GM18511 (cell line): ENCODE measurements at regions not wholly inside any gene's neighbourhood (a gene's known extent, or its start where the extent isn't known, plus 50 kb on each side); places are given as distances from the start of the nearest gene placed in this dataset.
"Not testable (repeated sequence)": the region's sequence is repeated elsewhere in the genome, so short reads cannot be mapped to it uniquely, and the experiment has no call there.

ENCODE experiments used
- ATAC-seq: cut with Tn5 transposase; IDR thresholded peaks from one replicate; pipeline ENCODE4 v1.9.1; 2021; ENCODE audit warnings: mild to moderate bottlenecking, moderate library complexity; ENCODE audit not compliant: unreplicated experiment

DNA sequence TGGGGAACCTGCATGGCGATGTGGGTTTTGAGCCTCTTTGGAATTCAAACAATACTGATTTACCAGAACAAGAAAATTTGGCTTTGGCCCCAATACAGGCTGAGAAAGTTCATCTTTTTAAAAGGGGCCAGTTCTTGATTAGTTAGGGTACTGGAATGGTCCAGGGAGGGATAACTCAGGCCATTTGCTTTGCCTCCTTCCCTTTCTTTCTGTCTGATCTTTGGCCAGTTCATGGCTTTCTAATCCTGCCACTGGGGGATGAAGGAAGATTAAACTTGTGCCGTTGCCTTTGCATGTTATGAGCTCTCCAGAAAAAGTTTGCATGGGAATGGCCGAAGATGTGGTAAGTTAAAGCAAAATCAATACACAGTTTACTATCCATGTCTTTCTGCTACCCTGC is 78.4 kb downstream of the ADAMTS15 start:
- no peak for ATAC-seq

DNA sequence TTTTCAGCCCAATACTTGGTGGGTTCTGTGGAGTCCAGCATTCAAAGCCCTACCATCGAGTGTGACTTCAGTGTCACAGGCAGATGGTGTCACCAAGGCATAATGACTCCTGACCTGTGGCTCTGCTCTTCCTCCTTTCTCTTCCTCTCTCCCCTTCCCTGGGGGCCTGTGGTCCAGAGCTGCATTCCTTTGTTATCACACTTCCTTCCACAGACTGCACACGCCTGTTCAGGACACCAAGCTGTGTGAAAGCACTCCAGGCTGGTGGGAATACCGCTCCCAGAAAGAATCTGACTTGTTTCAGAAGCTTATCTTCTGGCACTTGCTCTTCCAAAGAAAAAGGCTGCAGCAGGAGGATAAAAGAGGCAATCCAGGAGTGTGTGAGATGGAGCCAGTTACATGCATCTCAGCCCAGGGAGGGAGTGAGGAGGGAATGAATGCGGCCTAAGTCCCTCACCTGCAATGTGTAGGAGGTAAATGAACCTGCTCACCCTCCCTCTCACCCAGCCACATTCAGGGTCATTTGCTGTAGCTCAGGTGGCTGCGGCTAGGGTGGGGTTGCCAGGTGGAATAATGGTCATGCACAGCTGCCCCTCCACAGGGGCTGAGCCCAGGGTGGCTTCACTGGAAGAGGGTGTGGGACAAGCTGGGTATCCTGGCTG is 79.3 kb downstream of the ADAMTS15 start:
- no peak for ATAC-seq

DNA sequence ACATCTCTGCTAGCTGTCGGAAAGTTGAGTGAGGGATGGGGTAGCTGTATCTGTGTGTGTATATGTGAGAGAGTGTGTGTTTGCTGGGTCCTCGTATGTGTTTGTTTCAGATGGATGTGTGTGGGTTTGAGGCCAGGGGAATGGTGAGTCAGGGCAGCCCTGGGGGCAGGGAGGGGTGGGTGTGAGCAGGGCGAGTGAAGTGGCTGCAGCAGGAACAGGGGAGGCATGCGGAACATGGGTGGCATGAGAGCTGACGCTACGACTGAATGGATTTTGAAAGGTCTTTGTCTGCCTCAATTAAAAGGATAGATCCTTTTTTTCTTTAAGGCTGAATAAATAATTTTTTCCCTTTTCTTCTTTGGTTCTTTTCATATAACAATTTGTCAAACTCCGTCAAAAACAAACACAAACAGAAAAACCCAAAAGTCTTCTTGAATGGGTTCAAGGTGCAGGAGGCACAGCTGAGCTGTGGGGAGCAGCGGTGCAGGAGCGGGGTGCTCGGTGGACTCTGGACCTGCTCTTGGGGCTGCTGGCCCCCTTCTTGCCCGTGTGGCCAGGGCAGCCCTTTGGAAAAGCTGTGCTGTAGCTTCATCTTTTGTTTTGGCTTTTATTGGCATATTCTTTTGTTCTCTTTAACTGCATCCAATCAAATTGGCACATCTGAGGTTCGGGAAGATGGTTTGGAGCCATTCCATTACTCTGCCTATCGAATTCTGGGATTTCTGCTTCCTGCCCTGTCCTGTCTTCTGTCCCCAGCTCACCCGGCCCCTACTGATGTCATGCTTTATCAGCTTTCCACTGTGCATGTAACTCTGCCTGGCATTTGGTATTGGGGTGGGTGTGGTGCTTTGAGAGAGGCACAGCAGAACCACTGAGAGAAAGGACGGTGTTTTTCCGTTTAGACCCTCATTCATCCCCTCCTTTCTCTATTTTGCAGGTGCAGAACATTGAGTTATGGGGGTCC is 80.1 kb downstream of the ADAMTS15 start:
- no peak for ATAC-seq

DNA sequence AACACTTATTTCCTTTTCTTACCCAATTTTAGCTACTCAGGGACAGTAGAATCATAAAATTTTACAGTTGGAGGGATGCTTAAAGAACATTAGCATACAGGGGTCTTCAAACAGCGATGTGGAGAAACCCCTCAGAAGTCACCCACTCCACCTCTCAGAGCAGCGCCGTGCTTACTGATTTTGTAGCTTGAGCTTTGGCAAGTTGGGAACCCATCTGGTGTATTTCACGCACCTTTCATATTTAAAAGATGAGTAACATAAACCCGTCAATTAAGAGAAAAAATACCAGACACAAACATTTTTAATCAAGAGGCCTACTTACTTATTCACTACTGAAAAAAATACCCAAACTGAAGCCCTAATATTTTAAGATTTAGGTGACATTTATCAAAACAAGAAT is 80.9 kb downstream of the ADAMTS15 start:
- ATAC-seq, result no peak

DNA sequence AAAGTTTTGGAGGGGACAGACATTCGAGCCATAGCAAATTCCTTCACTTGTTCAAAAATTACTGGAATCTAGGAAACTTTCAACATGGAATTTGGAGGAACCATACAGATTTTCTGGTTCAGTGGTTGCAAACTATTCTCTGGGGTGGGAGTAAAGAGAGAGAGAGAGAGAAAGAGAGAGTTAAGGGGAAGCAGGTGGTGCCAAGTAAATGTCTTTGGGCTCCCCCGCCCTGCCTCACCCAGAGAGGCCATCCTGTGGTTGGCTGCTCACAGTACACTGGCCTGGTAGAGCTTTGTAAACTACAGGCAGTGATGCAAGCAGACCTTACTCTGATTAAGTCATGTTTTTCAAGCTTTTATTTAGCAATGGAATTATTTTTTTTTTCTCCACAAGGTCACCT is 82.6 kb downstream of the ADAMTS15 start:
- ATAC-seq, result no peak

DNA sequence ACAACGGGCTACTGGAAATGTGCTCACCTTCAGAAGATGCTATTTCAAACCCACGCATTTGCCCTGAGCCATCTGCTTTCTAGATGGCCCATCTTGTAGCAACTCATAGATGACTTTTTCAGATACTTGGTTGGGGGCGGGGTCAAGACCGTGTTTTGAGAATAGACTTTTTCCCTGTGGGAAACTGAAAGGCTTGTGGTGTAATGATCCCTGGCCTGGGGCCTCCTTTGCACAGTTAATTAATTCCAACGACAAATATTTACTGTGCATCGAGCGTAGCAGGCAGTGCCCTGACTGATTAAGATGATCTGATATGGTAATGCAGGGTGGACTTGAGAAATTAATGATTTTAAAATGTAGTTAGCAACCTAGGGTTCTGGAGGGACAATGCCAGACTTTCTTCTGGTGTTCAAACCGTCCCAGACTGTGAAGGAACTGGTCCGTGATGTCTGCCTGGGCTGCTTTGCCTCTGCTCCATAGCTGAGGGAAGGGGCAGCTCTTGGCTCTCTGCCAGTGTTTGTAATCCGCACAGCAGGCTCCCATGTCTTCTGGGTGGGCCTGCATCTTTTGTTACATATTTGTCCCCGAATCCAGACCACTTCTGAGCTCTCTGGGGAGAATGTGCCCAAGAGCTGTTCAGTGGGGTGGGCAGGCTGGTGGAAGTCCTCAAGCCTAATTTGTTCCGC is 84.8 kb downstream of the ADAMTS15 start:
- no peak for ATAC-seq

DNA sequence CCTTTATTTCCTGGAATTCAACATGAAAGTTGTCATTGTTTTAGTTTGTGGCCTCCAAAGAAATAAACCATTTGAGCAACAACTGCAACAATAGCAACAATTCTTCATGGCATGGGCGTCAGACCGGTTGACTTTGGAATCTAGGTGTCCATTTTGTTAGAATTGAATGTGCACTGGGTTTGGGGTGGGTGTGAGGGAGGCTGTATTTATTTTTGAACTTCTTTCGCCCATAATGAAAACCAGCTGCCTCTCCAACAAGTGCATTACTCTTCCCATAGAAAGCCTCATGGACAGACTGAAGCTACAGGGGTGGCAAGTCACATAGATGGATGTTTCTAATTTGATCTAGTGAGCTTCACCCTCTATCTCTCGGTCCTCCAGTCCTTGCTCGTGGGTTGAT is 85.4 kb downstream of the ADAMTS15 start:
- no peak for ATAC-seq

DNA sequence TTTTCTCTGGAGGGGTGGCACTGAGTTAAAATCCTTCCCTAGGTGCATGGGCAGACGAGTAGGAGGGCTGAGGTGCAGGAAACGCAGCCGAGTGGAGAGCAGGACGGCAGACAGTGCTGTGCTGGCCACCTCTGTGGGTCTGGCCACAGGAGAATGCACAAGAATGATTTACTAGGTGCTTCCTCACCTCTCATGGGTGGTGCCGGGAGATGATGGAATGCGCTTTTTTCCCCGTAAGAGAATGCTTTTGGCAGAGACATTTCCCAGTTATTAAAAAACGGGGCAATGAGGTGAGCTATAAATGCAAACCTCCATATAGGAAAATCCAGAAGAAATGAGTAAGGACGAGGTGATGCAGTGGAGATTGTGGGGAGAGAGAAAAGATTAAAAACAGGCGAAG is 86.1 kb downstream of the ADAMTS15 start:
- no peak for ATAC-seq

DNA sequence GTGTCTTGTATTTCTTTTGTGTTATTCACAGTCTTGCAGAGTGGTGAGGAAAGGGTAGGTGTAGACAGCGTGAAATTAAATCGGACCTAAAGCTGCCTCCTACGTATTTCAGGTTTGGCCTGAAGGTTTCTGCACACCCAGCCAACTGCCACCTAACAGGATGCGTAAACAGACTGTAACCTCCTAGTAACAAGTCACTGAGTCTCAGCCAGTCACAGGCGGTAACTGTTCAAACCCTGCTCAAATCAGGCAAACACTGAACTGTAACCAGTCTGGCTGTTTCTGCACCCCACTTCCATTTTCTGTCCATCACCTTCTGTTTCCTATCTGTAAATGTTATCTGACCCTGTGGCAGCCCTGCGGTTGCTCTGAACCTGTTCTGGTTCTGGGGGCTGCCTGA is 87.1 kb downstream of the ADAMTS15 start:
- no peak for ATAC-seq

DNA sequence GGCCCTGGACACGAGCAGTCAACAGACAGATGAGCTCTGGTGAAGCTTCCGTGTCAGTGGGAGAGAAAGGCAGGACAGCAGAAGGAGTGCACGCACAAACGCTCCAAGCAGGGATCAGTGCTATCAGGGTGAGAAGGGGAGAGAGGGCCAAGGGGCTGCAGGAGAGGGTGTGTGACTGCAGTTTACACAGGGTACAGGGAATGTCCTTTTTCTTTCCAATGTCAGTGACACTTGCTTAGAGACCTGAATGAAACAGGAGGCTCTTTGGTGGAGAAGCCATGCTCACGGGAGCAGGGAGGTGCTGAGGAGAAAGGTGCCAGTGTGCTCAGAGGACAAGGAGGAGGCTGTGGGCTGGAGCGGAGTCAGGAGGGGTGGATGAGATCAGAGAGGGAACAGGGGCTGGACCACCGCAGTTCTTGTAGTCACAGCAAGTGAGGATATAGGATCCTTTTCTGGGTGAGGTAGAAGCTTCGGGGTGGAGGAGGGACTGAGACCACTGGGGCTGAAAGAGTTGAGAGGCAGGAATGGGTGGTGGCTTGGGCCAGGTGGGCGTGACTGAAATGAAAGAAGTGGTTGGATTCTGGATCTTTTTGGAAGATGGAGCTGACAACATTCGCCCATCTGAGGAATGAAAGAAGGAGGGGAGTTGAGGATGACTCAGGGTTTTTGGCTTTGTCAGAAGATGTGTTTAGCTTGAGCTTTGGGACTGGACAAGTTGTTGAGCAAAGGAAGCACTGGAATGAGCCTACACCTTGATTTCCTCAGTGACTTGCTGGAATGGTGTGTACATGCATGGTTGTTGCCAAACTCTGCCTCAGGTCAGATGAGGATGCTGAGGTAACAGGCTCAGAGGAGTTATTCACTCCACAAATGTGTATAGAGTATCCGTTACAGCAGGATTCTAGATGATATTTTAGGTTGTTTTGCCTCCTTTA is 87.9 kb downstream of the ADAMTS15 start:
- no peak for ATAC-seq

DNA sequence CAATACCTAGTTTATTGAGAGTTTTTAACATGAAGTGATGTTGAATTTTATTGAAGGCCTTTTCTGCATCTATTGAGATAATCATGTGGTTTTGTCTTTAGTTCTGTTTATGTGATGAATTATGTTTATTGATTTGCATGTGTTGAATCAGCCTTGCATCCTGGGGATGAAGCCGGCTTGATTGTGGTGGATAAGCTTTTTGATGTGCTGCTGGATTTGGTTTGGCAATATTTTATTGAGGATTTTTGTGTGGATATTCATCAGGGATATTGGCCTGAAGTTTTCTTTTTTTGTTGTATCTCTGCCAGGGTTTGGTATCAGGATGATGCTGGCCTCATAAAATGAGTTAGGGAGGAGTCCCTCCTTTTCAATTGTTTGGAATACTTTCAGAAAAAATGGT is 91.2 kb downstream of the ADAMTS15 start:
- not testable (repeated sequence) for ATAC-seq

DNA sequence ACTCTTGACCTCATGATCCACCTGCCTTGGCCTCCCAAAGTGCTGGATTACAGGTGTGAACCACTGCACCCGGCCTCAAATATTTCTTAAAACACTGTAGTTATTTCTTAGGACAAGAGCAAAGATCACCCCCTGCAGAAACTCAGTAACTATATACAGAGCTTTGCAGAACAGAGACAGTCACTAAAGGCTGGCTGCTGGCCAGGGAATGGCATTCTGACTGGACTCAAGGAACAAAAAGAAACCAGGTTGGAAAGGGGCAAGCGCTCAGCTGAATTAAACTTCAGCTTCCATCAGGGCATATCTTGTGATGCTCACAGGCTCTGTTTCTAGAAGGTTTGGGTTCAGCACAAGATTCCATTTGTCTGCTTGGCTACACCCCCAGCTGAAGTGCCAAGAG is 95.8 kb downstream of the ADAMTS15 start:
- no peak for ATAC-seq

DNA sequence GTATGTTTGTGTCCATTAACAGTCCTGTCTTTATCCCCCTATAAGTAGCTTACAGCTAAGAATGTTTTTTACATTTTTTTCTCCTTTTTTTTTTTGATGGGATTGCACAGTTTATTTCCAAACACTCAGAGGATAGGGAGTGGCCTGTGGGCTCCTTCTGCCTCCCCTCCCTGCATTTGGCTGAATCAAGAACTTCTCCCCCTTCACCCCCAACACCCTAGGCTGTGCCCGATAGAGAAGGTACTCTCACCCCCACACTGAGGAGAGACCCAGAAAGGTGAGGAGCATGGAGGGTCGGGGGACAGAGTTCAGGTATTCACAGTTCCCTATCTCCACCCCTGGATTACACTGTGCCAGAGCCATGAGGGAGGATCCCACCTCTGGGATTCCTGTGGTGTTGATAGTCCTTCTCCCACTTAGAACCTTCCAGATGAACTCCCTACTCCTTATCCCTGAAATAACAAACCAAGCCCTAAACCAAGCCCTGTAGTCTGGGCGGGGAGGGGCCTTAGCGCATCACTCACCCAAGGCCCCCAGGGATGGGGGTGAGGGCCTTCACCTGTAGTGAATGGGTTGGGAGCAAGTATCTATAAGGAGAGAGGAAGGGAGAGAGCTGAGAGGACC is 97.1 kb downstream of the ADAMTS15 start:
- ATAC-seq, result no peak

DNA sequence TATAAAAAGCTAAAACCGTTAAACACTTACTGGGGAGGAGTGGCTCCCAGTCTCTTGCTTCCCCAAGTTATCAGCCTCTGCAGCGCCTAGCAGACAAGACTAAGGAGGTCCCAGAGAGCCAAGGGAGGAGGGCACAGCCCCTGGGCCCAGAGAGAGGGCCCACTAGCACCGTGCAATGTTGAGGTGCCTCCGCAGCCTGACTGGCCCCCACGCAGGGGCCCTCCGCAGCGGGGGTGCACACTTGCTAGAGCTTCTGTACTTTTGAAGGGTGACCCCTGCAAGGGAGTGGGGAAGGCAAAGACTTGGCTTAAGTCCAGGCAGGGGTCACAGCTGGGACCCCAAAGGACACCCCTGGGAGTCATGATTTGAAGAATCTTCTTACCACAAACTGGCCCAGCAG is 98.0 kb downstream of the ADAMTS15 start:
- no peak for ATAC-seq

DNA sequence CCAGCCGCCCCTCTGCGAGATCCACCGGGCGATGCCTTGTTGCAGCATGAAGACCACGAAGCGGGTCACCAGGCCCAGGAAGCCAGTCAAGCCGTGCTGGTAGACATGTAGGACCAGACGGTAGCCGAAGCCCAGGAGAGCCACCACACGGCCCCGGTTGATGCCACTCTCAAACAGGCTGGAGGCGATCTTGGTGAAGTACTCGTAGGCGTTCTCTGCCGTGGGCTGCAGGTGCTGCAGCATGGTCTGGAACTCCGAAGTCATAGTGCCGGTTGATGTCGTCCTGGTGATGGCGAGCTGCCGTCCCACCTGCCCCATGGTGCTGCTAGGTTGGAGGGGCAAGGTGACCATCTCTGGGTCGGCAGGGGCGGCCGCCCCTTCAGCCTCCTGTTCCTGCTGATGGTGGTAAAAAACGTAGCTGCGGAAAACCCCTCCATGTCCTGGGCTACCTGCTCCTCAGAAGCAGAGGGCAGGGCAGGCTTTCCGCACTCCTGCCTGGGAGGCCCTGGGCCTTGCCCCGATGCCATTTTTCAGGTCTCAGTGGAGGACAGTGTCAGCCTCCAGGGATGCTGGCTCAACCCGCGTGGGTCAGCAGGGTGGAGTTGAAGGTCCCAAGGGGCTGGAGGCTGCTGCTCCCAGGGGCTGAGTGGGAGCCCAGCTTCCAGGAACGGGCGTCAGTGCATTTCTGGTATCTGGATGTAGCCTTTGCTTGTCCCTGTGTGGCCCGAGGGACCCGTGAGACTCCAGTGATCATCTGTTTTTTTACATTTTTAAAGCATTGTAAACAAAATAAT is 98.7 kb downstream of the ADAMTS15 start:
- ATAC-seq, result no peak

DNA sequence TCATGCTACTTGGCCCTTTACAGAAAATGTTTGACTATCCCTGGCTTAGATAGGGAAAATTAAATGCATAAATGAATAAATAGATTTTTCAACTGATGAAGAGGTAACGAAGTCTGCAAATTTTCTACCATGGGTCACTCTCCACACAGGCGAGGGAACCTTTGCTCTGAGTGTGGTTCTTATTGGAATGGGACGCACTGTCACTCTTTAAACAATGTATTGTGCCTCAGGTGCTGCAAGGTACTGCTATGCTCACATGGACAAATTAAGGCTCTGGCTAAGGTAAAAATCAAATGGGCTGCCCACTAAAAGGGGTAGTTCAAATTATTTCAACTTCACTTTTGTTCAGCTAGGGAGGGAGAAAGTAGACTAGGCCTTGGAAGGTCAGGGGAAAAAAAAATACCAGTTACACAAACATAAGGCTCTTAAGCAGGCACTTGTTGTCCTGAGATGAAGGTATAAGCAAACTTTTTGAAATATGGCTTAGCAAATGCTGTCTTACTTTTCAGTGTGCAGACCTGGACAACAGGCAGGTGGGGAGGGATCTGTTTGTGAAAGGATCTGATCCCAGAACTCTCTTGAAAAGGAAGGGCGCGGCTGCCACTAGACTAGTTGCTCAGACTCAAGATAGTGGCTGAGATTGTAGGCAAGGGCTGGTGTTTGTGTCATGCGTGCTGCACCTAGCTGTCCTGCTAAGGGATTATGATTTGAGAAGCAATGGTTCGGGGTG is 99.5 kb downstream of the ADAMTS15 start:
- ATAC-seq, result no peak

DNA sequence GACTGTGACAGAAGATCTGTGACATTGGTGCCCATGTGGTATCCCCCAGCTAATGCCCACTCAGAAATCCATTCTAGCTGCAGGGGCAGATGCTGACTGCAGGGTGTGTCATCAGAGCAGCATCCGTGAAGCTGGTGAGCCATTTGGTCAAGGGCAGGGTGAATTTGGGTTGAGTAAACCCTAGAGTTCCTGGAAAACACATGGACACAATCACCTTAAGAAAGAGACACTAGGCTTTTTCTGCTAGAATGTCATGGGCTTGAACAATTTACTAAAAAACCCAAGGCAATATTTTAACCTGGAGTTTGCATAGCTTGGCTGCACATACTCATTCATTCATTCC is 100.0 kb downstream of the ADAMTS15 start:
- no peak for ATAC-seq

DNA sequence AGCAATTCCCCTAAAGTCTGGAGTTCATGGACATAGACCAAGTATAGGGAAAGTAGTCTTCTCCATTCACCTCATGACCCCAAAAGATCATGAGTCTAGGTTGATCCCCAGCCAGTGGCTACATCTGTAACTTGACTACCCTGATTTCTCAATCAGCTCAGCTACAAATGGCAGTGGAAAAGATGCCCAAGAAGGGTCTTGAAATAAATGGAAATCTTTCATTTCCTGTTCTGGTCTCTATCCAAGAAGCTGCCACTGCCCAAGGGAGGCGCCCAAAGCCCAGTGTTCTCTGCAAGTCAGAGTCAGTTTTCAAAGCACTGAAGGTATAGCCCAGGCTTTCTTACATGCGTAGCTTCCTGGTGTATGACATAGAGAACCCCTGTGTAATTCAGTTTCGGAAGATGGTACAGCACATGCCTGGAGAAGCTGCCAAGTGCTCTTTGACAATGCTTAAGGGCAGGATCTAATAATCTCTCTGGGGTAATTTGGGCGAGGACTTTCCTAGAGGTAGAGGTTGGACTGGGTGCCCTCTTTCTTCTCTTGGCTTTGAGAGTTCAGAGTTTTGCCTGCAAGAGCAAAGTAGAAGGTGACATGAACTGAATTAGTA is 101.1 kb downstream of the ADAMTS15 start:
- no peak for ATAC-seq
